AG10803 (cell line): ENCODE measurements at regions not wholly inside any gene's neighbourhood (a gene's known extent, or its start where the extent isn't known, plus 50 kb on each side); places are given as distances from the start of the nearest gene placed in this dataset.

Experiments used
- DNase-seq: peaks from one replicate; pipeline ENCODE4 v3.0.0; 2010; ENCODE audit warnings: low read depth
- H3K4me3 ChIP-seq: 2 replicates; pipeline ENCODE4 v1.5.1; 2011; ENCODE audit warnings: mild to moderate bottlenecking, low read length, control low read depth
- CTCF ChIP-seq: conservative IDR thresholded peaks from 2 replicates; pipeline ENCODE4 v1.5.1; 2011; ENCODE audit warnings: mild to moderate bottlenecking, low read length, control low read depth, inconsistent platforms

- TF ChIP-seq CTCF, result no peak
- peak; percentile 34 for DNase-seq
- peak overlapping the region; percentile 69 for H3K4me3 ChIP-seq
Observed at GRCh38 chr3:107928084-107928445, 162.8 kb downstream of the CD47 start.

GRCh38 chr3:107927361-107928083 lies 163.3 kb downstream of the CD47 start:
- H3K4me3 ChIP-seq, result peak overlapping the region; percentile 69
- peak; percentile 87 for TF ChIP-seq CTCF
- DNase-seq, result peak; percentile 56

GRCh38 chr3:107925851-107926250 lies 165.0 kb downstream of the CD47 start:
- no peak for TF ChIP-seq CTCF

GRCh38 chr3:107921038-107921437 lies 169.8 kb downstream of the CD47 start:
- H3K4me3 ChIP-seq, result no peak overlapping the region
- TF ChIP-seq CTCF, result no peak
- no peak for DNase-seq

More at GRCh38 chr3:107925851-107926250, 165.0 kb downstream of the CD47 start:
- H3K4me3 ChIP-seq, result no peak overlapping the region
- DNase-seq, result no peak

- no peak overlapping the region for H3K4me3 ChIP-seq
- no peak for TF ChIP-seq CTCF
- DNase-seq, result no peak
Observed at GRCh38 chr3:107920538-107920937, 170.3 kb downstream of the CD47 start.

GRCh38 chr3:107919239-107919638 lies 171.6 kb downstream of the CD47 start:
- no peak for TF ChIP-seq CTCF
- H3K4me3 ChIP-seq, result no peak overlapping the region
- no peak for DNase-seq

- TF ChIP-seq CTCF, result no peak
- no peak for DNase-seq
- H3K4me3 ChIP-seq, result no peak overlapping the region
Observed at GRCh38 chr3:107916171-107916570, 174.7 kb downstream of the CD47 start.
